NB4 (cell line): ENCODE measurements at regions not wholly inside any gene's neighbourhood (a gene's known extent, or its start where the extent isn't known, plus 50 kb on each side); places are given as distances from the start of the nearest gene placed in this dataset.

Source experiments
- DNase-seq: peaks from one replicate; pipeline ENCODE4 v3.0.0; 2010; ENCODE audit warnings: low read depth
- H3K4me3 ChIP-seq: one replicate; pipeline ENCODE4 v1.5.1; 2011; ENCODE audit warnings: mild to moderate bottlenecking, low read depth, low read length, moderate library complexity
- MYC ChIP-seq: IDR thresholded peaks from 2 replicates; pipeline ENCODE4 v1.6.1; 2011; ENCODE audit warnings: low read depth, low read length
- POLR2A ChIP-seq: IDR thresholded peaks from 2 replicates; pipeline ENCODE4 v1.6.1; 2011; ENCODE audit warnings: mild to moderate bottlenecking; ENCODE audit not compliant: insufficient read length; ENCODE audit errors: extremely low read depth
- TF ChIP-seq, protein P1 (sequence below): IDR thresholded peaks from 2 replicates; pipeline ENCODE4 v1.6.1; 2011; ENCODE audit warnings: low read depth, low read length
- TF ChIP-seq, protein P2 (sequence below): IDR thresholded peaks from one replicate; pipeline ENCODE4 v1.5.1; 2012; ENCODE audit warnings: low read depth, low read length

DNA sequence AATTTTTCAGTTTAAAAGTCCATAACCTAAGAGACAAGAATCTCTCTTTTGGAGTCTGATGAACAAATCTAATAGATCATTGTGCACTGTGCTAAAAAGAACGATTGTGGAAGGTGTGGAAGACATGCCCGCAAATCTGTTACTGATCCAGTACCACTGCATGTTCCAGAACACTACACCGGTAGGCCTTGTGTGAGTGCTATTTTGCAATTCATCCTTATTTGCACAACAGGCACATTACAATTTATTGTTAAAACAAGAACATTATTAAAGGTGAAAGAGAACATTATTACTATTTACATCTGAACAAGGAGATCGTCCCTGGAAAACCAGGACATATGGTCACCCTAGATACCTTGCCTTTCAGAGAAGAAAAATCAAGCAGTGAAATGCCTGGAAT, 205.7 kb upstream of the NECTIN3 start:
- TF ChIP-seq, protein P1, sequence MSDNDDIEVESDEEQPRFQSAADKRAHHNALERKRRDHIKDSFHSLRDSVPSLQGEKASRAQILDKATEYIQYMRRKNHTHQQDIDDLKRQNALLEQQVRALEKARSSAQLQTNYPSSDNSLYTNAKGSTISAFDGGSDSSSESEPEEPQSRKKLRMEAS = no peak
- TF ChIP-seq MYC = no peak
- TF ChIP-seq, protein P2, sequence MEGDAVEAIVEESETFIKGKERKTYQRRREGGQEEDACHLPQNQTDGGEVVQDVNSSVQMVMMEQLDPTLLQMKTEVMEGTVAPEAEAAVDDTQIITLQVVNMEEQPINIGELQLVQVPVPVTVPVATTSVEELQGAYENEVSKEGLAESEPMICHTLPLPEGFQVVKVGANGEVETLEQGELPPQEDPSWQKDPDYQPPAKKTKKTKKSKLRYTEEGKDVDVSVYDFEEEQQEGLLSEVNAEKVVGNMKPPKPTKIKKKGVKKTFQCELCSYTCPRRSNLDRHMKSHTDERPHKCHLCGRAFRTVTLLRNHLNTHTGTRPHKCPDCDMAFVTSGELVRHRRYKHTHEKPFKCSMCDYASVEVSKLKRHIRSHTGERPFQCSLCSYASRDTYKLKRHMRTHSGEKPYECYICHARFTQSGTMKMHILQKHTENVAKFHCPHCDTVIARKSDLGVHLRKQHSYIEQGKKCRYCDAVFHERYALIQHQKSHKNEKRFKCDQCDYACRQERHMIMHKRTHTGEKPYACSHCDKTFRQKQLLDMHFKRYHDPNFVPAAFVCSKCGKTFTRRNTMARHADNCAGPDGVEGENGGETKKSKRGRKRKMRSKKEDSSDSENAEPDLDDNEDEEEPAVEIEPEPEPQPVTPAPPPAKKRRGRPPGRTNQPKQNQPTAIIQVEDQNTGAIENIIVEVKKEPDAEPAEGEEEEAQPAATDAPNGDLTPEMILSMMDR = no peak
- no peak for TF ChIP-seq POLR2A
- H3K4me3 ChIP-seq = no peak overlapping the region
- no peak for DNase-seq

DNA sequence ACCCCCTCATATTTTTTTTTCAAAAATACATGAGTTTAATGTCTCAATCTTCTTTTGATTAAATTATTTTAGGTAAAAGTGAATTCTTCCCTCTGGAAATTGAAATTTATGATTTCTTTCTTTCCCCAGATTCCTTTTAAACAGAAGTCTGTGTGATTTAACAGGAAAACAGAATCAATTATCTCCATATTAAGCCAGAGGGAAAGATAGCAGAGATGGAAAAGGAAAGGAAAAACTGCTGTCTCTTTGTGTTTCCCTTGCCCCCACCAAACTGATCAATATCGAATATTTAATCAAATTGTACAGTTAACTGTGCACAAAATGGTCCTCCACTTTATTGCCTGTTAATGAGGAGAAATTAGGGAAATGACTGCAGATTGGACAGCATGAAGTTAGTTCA, 203.5 kb upstream of the NECTIN3 start:
- no peak for DNase-seq
- no peak overlapping the region for H3K4me3 ChIP-seq
- no peak for TF ChIP-seq MYC

DNA sequence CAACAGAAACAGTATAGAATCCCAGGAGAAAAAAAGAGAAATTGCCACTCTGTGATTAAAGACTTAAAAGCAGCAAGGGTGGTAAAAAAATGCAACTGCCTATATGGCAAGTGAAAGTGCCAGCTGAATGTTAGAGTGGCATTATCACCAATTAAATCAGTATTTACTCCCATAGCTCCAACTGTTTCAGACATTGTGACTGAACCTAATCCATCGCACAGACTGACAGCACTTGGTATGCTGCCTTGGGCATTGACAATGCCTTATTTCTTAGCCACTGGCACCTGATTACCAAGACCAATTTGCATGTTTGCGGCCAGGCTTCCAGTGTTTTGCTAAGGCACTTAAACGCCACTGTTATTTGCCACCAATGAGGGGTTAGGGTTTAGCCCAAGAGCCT, 201.9 kb upstream of the NECTIN3 start:
- no peak overlapping the region for H3K4me3 ChIP-seq
- TF ChIP-seq, protein P2 = no peak
- TF ChIP-seq MYC = no peak
- no peak for TF ChIP-seq POLR2A
- TF ChIP-seq, protein P1 = no peak
- no peak for DNase-seq

DNA sequence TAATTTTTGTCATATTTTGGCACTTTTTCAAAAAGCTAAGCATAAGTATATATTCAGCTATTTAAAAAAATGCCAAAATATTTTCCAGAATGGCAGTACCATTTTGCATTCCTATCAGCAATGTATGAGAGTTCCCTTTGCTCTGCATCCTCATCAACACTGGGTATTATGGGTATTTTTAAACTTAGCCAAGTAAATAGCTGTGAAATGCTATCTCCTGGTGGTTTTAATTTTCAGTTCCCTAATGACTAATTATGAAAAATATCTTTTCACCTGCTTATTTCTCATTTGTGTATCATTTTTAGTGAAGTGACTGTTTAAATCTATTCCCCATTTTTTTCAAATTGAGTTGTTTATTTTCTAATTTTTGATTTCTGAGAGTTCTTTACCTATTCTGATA, 199.7 kb upstream of the NECTIN3 start:
- TF ChIP-seq, protein P2 = no peak
- TF ChIP-seq POLR2A = no peak
- TF ChIP-seq, protein P1 = no peak
- TF ChIP-seq MYC = no peak
- no peak overlapping the region for H3K4me3 ChIP-seq
- no peak for DNase-seq

- TF ChIP-seq, protein P2 = no peak
- TF ChIP-seq MYC (no peak), POLR2A (no peak)
- TF ChIP-seq, protein P1 = no peak
Measured at GRCh38 chr3:110878692-110879091, 192.9 kb upstream of the NECTIN3 start.

GRCh38 chr3:110881069-110881468, 190.5 kb upstream of the NECTIN3 start:
- peak; percentile 18 for DNase-seq
- no peak overlapping the region for H3K4me3 ChIP-seq
- TF ChIP-seq, protein P1 = no peak
- TF ChIP-seq, protein P2 = peak; percentile 37

More at GRCh38 chr3:110878692-110879091, 192.9 kb upstream of the NECTIN3 start:
- DNase-seq = no peak
- H3K4me3 ChIP-seq = no peak overlapping the region
